Epithelial cell of proximal tubule (primary cell): ENCODE measurements at regions not wholly inside any gene's neighbourhood (a gene's known extent, or its start where the extent isn't known, plus 50 kb on each side); places are given as distances from the start of the nearest gene placed in this dataset.

Experiments used
- DNase-seq: peaks from one replicate; pipeline ENCODE4 v3.0.0-alpha.2; 2011; ENCODE audit warnings: low read depth
- H3K4me3 ChIP-seq: 2 replicates; pipeline ENCODE4 v1.5.1; 2011; ENCODE audit warnings: low read depth, mild to moderate bottlenecking, low read length
- CTCF ChIP-seq: conservative IDR thresholded peaks from 2 replicates; pipeline ENCODE4 v1.5.1; 2012; ENCODE audit warnings: low read depth, mild to moderate bottlenecking, low read length

- TF ChIP-seq CTCF, result no peak
- no peak for DNase-seq
- H3K4me3 ChIP-seq, result no peak overlapping the region
These were observed 275.8 kb downstream of the SATB1 start for GRCh38 chr3:18149386-18149785.

GRCh38 chr3:18144571-18144970 is 280.6 kb downstream of the SATB1 start:
- no peak for DNase-seq
- no peak for TF ChIP-seq CTCF
- H3K4me3 ChIP-seq, result no peak overlapping the region

- no peak for TF ChIP-seq CTCF
- H3K4me3 ChIP-seq, result no peak overlapping the region
- no peak for DNase-seq
These were observed 281.8 kb downstream of the SATB1 start for GRCh38 chr3:18143258-18143780.

- H3K4me3 ChIP-seq, result no peak overlapping the region
- DNase-seq, result no peak
- TF ChIP-seq CTCF, result no peak
These were observed 287.2 kb downstream of the SATB1 start for GRCh38 chr3:18137958-18138357.

GRCh38 chr3:18135060-18135814 is 289.9 kb downstream of the SATB1 start:
- H3K4me3 ChIP-seq, result no peak overlapping the region
- DNase-seq, result no peak
- no peak for TF ChIP-seq CTCF

GRCh38 chr3:18134386-18135059 is 290.6 kb downstream of the SATB1 start:
- DNase-seq, result no peak
- no peak for TF ChIP-seq CTCF
- H3K4me3 ChIP-seq, result no peak overlapping the region
